Aorta (tissue), 5 donors: ENCODE measurements at regions not wholly inside any gene's neighbourhood (a gene's known extent, or its start where the extent isn't known, plus 50 kb on each side); places are given as distances from the start of the nearest gene placed in this dataset.
"Not testable (repeated sequence)": the region's sequence is repeated elsewhere in the genome, so short reads cannot be mapped to it uniquely, and the experiment has no call there.

ENCODE experiments used
- ATAC-seq: fragments of 200-7000 bp; cut with Tn5 transposase; one replicate; pipeline ENCODE4 v1.9.1; 2022; ENCODE audit warnings: moderate library complexity; ENCODE audit not compliant: low FRiP score
- DNase-seq, 2 donors: peaks; one replicate each; pipeline ENCODE4 v3.0.0-alpha.2; 2020
- H3K27ac ChIP-seq, 2 donors: one replicate each; pipeline ENCODE4 v1.5.1; 2013; ENCODE audit warnings: low read length in 2 of 2, mild to moderate bottlenecking in 2 of 2, moderate library complexity in 2 of 2, control low read depth in 1 of 2, inconsistent platforms in 1 of 2, low read depth in 1 of 2
- H3K27me3 ChIP-seq, 2 donors: one replicate each; pipeline ENCODE4 v1.6.1; 2013; ENCODE audit warnings: control low read depth in 1 of 2, low read length in 1 of 2, mild to moderate bottlenecking in 1 of 2, moderate library complexity in 1 of 2; ENCODE audit not compliant: insufficient read depth in 2 of 2, control insufficient read depth in 1 of 2
- H3K36me3 ChIP-seq, 2 donors: one replicate each; pipeline ENCODE4 v1.6.1; 2013; ENCODE audit warnings: control low read depth in 1 of 2, low read length in 1 of 2, mild to moderate bottlenecking in 1 of 2; ENCODE audit not compliant: insufficient read depth in 2 of 2, control insufficient read depth in 1 of 2
- H3K4me1 ChIP-seq, 2 donors: one replicate each; pipeline ENCODE4 v1.6.1; 2013; ENCODE audit warnings: low read length in 2 of 2, control low read depth in 1 of 2, mild to moderate bottlenecking in 1 of 2, moderate library complexity in 1 of 2; ENCODE audit not compliant: insufficient read depth in 2 of 2, control insufficient read depth in 1 of 2
- H3K4me3 ChIP-seq, 2 donors: one replicate each; pipeline ENCODE4 v1.5.1; 2013; ENCODE audit warnings: low read length in 2 of 2, control low read depth in 1 of 2, mild to moderate bottlenecking in 1 of 2
- H3K9me3 ChIP-seq: one replicate; pipeline ENCODE4 v1.6.1; 2013; ENCODE audit warnings: mild to moderate bottlenecking, low read length; ENCODE audit not compliant: control insufficient read depth
- WGBS, 2 donors: extraction: QIAGEN DNeasy Blood & Tissue Kit; methylation state at CpG; one replicate each; pipeline ENCODE4 v1.1.7; 2013; 5-methylcytosine and 5-hydroxymethylcytosine counted together
- intact Hi-C, 2 donors: fragments of 100-400 bp; cut with DNase I; formaldehyde crosslinking; loops; one replicate each; pipeline versions ENCODE4 v1.14.2 to v1.15.0; 2022
- donor health status: healthy with polysubstance abuse.
- donor health status: Bipolar disorder and iron deficiency.
- donor health status: DM: no; HTN: no; CAD: no.
- donor health status: DM: no; HTN: no; CAD: no.
- donor health status: DM: yes; HTN: yes; CAD: no.

DNA sequence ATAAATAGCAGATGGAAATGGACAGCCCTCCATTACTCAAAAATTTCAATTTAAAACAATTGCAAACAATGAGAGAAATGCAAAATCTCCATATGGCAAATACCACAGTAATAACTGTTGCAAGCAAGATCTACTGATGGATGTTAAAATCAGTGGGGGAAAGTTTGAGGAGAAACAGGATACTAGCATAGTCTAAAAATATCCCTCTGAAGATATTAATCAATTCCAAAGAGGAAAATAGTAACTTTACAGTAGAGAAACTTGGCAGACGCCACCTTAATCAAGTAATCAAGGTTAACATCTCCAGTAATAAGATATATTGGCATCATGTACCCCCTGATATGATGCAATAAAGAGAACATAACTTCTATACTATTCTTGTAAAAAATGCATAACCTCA, 344.8 kb downstream of the ZNF674 start:
- DNase-seq = no peak
- H3K27ac ChIP-seq = no peak overlapping the region
- WGBS, 2 donors = 67 to 76% methylated on average over 1 of the region's 1 CpG
- H3K9me3 ChIP-seq = no peaks in the 10 kb centered on the region
- intact Hi-C loops = no loop called here
- no peaks in the 10 kb centered on the region for H3K27me3 ChIP-seq
- ATAC-seq = no peak
- no peak overlapping the region for H3K4me3 ChIP-seq
- H3K36me3 ChIP-seq = no peaks in the 10 kb centered on the region
- no peaks in the 10 kb centered on the region for H3K4me1 ChIP-seq

DNA sequence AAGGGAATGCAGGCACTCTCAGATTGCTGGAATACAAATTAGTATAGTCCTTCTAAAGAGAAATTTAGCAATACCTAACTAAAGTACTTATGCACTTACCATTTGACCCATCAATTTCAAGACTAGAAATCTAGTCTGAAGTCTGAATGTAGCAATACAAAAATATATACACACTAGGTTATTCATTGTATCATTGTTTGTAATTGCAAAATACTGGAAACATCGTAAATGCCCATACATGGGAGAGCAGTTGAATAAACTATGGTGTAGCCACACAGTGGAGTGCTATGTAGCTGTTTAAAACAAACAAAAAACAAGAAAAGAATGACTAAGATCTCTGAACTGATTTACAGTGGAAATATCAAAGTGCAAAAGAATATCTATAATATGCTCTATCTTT, 346.4 kb downstream of the ZNF674 start:
- DNase-seq (no peak), ATAC-seq (no peak)
- WGBS, 2 donors = 92 to 95% methylated on average over 1 of the region's 1 CpG
- no peak overlapping the region for H3K4me3 ChIP-seq
- no peaks in the 10 kb centered on the region for H3K4me1 ChIP-seq
- no peak overlapping the region for H3K27ac ChIP-seq
- no peaks in the 10 kb centered on the region for H3K27me3 ChIP-seq
- H3K9me3 ChIP-seq = no peaks in the 10 kb centered on the region
- intact Hi-C loops = no loop called here
- no peaks in the 10 kb centered on the region for H3K36me3 ChIP-seq

DNA sequence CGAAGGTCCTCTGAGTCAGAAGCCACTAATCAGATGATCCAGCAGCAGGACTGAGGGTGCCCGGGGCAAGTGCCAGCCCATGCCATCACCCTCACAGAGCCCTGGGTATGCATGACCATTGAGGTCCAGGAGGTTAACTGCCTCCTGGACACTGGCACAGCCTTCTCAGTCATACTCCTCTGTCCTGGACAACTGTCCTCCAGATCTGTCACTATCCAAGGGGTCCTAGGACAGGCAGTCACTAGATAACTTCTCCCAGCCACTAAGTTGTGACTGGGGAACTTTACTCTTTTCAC, 358.5 kb downstream of the ZNF674 start:
- H3K27me3 ChIP-seq, H3K9me3 ChIP-seq, H3K27ac ChIP-seq, H3K4me3 ChIP-seq, H3K36me3 ChIP-seq, ATAC-seq, intact Hi-C loops, DNase-seq, H3K4me1 ChIP-seq: not testable (repeated sequence)
- WGBS, 2 donors = 69 to 89% methylated on average over 2 of the region's 2 CpGs

DNA sequence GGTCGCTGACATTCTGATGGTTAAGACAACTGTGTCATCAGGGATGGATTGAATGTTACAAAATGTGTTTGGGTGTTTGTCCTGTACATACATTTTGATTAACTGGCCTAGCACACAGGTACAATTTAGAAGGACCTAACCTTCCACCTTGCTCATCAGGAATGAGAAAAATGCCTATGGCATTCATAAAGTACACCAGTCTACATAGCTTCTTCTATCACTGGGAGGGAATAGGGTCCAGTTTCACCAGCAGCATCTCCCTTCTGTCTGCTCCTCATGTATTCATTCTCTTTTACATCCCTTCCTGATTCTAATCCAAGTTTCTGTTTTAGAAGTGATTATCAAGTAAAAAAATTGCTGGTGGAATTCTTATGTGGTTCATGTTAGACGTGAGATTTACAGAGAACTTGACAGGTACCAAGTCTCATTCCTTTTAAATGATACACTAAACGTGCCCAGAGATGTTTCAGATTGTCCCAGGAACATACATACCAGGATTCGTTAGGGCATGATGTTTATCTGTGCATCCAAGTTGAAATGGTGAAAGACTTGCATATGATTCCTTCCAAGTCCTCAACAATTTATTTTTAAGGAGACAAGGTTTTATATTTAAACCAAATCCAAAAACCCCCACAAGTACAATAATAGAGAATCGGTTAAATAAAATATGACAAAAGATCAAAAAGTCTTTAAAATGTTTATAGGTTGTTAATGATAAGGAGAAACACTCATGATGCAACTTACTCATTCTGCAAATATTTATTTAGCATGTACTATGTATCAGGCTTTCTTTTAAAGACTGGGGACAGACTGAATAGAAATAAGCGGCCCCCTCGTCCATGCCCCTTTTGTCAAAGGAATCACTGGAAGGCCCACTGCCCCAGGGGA, 359.1 kb downstream of the ZNF674 start:
- Histone ChIP-seq H3K27ac (no peak overlapping the region), H3K9me3 (no peaks in the 10 kb centered on the region), H3K4me1 (no peaks in the 10 kb centered on the region), H3K27me3 (no peaks in the 10 kb centered on the region), H3K4me3 (no peak overlapping the region), H3K36me3 (no peaks in the 10 kb centered on the region)
- intact Hi-C loops = no loop called here
- 58 to 76% methylated on average over 7 of the region's 7 CpGs for WGBS, 2 donors
- ATAC-seq (no peak), DNase-seq (no peak)

DNA sequence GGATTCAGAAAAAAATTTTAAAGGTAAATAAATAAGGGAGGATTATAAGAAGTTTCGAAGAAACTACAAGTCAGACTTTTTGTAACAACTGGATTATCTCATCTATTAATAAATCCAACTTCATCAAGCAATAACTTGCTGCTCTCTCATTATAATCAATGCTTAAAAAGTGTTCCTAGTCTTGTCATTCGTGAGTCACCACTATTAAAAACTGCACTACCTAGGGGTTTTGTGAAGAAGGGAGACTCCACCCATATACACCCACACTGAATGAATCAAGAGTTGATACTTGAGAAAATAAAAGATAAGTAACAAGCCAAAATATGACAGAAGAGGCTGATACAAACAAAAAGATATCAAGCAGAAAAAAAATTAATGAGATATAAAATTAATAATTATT, 360.5 kb downstream of the ZNF674 start:
- Histone ChIP-seq H3K9me3 (no peaks in the 10 kb centered on the region), H3K27me3 (no peaks in the 10 kb centered on the region), H3K27ac (no peak overlapping the region), H3K36me3 (no peaks in the 10 kb centered on the region), H3K4me3 (no peak overlapping the region), H3K4me1 (no peaks in the 10 kb centered on the region)
- intact Hi-C loops = no loop called here
- DNase-seq (no peak), ATAC-seq (no peak)
- WGBS, 2 donors = 46 to 65% methylated on average over 2 of the region's 2 CpGs

DNA sequence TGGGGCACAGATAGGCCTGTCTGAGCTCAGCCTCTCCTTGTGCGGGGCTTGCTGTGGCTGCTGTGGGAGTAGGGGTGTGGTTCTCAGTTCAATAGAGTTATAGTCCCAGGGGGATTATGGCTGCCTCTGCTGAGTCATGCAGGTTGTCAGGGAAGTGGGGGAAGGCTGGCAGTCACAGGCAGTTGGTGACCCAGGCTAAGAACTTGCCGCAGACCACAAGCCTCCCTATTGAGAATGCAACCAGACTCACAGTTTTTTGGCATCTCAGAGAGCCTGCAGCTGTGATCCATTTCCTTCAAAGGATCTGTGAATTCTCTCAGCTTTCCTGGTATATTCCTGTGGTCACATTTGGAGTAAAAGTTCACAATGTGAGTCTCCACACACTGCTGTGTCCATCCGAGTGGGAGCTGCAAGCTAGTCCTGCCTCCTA, 364.9 kb downstream of the ZNF674 start:
- Histone ChIP-seq H3K4me1 (no peaks in the 10 kb centered on the region), H3K36me3 (no peaks in the 10 kb centered on the region), H3K9me3 (no peaks in the 10 kb centered on the region), H3K27me3 (no peaks in the 10 kb centered on the region), H3K4me3 (no peak overlapping the region), H3K27ac (no peak overlapping the region)
- no peak for ATAC-seq
- intact Hi-C loops = no loop called here
- 67 to 70% methylated on average over 3 of the region's 3 CpGs for WGBS, 2 donors
- DNase-seq = peak in 1 of 2 donors; percentile 36

DNA sequence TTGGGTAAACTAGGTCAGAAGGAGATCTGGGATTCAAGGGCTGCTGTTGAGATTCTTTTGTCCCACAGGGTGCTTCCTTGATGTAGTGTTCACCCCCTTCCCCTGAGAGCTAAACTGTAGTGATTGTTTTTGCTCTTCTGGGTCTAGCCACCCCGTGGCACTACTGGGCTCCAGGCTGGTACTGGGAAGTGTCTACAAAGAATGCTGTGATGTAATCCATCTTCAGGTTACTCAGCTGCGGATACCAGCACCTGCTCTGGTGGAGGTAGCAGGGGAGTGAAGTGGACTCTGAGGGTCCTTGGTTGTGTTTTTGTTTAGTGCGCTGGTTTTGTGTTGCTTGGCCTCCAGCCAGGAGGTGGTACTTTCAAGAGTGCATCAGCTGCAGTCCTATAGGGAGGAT, 365.5 kb downstream of the ZNF674 start:
- Histone ChIP-seq H3K9me3 (no peaks in the 10 kb centered on the region), H3K27me3 (no peaks in the 10 kb centered on the region), H3K4me1 (no peaks in the 10 kb centered on the region), H3K36me3 (no peaks in the 10 kb centered on the region), H3K4me3 (no peak overlapping the region), H3K27ac (no peak overlapping the region)
- WGBS, 2 donors = 65 to 70% methylated on average over 3 of the region's 3 CpGs
- no peak for DNase-seq
- ATAC-seq = no peak
- intact Hi-C loops = no loop called here

DNA sequence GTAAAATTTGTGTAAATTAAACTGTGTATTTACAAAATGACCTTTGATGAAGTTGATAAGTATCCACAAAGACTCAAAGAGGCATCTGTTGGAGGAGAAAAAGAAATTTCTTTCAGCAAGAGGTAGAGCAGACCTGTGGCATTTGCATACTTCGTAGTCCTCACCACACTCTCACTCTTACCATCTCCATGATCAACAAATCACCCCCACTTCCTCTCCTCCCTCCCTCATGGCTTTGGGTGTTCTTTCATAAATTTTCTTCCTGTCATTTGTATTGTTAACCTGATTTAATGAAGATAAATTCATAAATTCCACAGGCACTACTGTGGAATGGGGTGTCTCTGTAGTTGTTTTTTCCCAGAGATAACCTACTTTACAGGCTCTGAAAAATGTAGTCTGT, 366.5 kb downstream of the ZNF674 start:
- 43 to 94% methylated on average over 1 of the region's 1 CpG for WGBS, 2 donors
- no peak for DNase-seq
- no peaks in the 10 kb centered on the region for H3K4me1 ChIP-seq
- no peak for ATAC-seq
- intact Hi-C loops = no loop called here
- no peaks in the 10 kb centered on the region for H3K27me3 ChIP-seq
- no peak overlapping the region for H3K4me3 ChIP-seq
- no peak overlapping the region for H3K27ac ChIP-seq
- H3K36me3 ChIP-seq = no peaks in the 10 kb centered on the region
- no peaks in the 10 kb centered on the region for H3K9me3 ChIP-seq

DNA sequence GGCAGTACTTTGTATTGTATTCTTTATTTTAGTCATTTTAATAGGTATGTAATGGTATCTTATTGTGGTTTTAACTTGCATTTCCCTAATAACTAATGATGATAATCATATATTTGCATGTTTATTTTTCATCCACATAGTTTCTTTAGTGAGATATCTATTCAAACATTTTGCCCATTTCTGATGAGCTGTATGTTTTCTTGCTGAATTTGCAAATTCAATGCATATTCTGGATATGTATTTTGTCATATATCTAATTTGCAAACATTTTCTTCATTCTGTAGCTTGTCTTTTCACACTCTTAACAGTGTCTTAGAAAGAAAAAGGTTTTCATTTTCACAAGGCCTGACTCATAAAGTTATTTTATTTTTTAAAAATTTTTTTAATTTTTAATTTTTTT, 372.1 kb downstream of the ZNF674 start:
- Histone ChIP-seq H3K36me3 (no peaks in the 10 kb centered on the region), H3K9me3 (no peaks in the 10 kb centered on the region), H3K27me3 (no peaks in the 10 kb centered on the region), H3K4me1 (no peaks in the 10 kb centered on the region), H3K27ac (no peak overlapping the region), H3K4me3 (no peak overlapping the region)
- intact Hi-C loops = no loop called here
- no peak for ATAC-seq
- no peak for DNase-seq
